ENCODE measurements at regions not wholly inside any gene's neighbourhood (a gene's known extent, or its start where the extent isn't known, plus 50 kb on each side); places are given as distances from the start of the nearest gene placed in this dataset.

- TF ChIP-seq CTCF (conservative IDR thresholded peaks at IDR 0.05) (no peak), ZFX (IDR thresholded peaks at IDR 0.05) (no peak)
- no peak overlapping the region for H3K27ac ChIP-seq
Measured at GRCh38 chrX:124467202-124467601, 120.8 kb downstream of the SH2D1A start.

GRCh38 chrX:124475358-124475757 lies 129.0 kb downstream of the SH2D1A start:
- TF ChIP-seq ZFX (IDR thresholded peaks at IDR 0.05) (no peak), CTCF (conservative IDR thresholded peaks at IDR 0.05) (no peak)
- H3K27ac ChIP-seq: no peak overlapping the region

GRCh38 chrX:124476562-124476961 lies 130.2 kb downstream of the SH2D1A start:
- no peak for TF ChIP-seq CTCF (conservative IDR thresholded peaks at IDR 0.05)
- TF ChIP-seq ZFX (IDR thresholded peaks at IDR 0.05): no peak
- H3K27ac ChIP-seq: no peak overlapping the region

- no peak overlapping the region for H3K27ac ChIP-seq
- no peak for TF ChIP-seq ZFX (IDR thresholded peaks at IDR 0.05)
- no peak for TF ChIP-seq CTCF (conservative IDR thresholded peaks at IDR 0.05)
Measured at GRCh38 chrX:124478046-124478445, 131.7 kb downstream of the SH2D1A start.

- TF ChIP-seq ZFX (IDR thresholded peaks at IDR 0.05): no peak
- TF ChIP-seq CTCF (conservative IDR thresholded peaks at IDR 0.05): no peak
Measured at GRCh38 chrX:124488412-124489161, 142.2 kb downstream of the SH2D1A start.

GRCh38 chrX:124493984-124494383 lies 147.6 kb downstream of the SH2D1A start:
- H3K27ac ChIP-seq: no peak overlapping the region
- no peak for TF ChIP-seq CTCF (conservative IDR thresholded peaks at IDR 0.05)
- no peak for TF ChIP-seq ZFX (IDR thresholded peaks at IDR 0.05)

More at GRCh38 chrX:124488412-124489161, 142.2 kb downstream of the SH2D1A start:
- no peak overlapping the region for H3K27ac ChIP-seq

- TF ChIP-seq ZFX (IDR thresholded peaks at IDR 0.05) (no peak), CTCF (conservative IDR thresholded peaks at IDR 0.05) (no peak)
- H3K27ac ChIP-seq: no peak overlapping the region
Measured at GRCh38 chrX:124497386-124497785, 151.0 kb downstream of the SH2D1A start.
